ENCODE measurements at regions not wholly inside any gene's neighbourhood (a gene's known extent, or its start where the extent isn't known, plus 50 kb on each side); places are given as distances from the start of the nearest gene placed in this dataset.
A peak's percentile ranks its signal among the peaks of the same experiment; 100 is the strongest.

DNA sequence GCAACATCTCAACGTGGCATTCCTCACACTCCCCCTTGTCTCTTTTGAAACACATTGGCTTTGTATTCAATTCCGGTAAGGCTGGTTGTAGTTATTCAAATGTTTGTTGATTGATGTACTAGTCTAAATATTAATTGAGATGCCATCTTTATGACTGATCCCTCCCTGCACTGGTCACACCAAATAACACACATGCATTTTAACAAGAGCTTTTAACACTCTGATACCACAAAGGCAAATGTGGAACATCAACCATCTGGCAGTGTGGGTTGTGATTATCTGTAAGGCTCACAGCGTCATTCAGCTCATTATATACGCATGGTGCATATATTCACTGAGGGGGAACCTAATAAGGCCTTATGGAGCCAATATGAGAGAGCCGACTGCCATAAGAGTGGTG, 305.0 kb downstream of the TENT4A start:
- DNase-seq, result no peak

GRCh38 chr5:7018601-7019000, 305.4 kb downstream of the TENT4A start:
- DNase-seq, result no peak

DNA sequence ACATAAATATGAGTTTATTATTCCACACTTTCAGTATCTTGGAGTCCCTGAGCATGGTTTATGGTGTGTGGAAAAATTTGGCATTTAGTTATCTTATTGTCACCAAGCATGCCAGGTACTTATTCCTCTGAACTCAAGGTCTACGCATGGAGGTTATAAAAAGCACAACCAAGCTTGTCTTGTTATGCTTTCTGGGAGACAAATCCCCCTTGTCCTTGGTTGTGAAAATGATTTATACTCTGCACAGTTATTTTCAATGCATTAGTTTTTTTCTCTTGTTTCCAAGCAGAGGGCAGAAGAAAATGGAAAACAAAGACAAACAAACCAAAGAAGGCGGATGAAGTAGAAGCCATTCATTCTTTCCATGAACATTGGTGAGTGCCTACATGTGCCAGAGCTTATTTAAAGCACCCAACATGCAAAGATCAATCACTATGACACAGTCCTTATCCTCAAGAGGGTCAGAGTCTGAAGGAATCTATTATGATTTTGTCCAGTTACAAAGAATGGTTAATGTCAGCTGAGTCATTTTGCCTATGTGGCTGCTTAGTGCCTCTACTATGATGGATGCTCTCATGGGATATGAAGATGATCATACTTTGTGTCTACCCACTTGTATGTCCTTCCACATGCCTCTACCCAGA, 323.1 kb downstream of the TENT4A start:
- no peak for DNase-seq

- no peak for DNase-seq
Observed at GRCh38 chr5:7039074-7039473, 325.8 kb downstream of the TENT4A start.

GRCh38 chr5:7040111-7040510, 326.9 kb downstream of the TENT4A start:
- no peak for DNase-seq

DNA sequence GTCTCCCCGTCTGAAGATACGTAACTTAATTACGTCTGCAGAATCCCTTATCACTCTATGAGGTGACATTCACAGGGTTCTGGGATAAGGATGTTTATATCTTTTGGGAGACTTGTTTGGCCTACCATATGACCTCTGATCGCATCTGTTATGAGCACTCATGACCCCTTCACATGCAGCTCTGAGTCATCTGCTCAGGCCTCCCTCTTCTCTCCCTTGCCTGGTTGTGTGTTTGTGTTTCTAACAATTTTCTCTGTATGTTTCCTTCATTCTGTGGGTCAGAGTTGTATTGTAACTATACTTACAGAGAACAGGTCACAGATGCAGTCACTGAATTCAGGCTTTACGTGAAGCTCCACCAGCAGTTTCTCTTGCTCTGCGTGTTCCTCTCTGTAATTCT, 330.6 kb downstream of the TENT4A start:
- no peak for DNase-seq

- no peak for DNase-seq
Observed at GRCh38 chr5:7047511-7048261, 334.5 kb downstream of the TENT4A start.

DNA sequence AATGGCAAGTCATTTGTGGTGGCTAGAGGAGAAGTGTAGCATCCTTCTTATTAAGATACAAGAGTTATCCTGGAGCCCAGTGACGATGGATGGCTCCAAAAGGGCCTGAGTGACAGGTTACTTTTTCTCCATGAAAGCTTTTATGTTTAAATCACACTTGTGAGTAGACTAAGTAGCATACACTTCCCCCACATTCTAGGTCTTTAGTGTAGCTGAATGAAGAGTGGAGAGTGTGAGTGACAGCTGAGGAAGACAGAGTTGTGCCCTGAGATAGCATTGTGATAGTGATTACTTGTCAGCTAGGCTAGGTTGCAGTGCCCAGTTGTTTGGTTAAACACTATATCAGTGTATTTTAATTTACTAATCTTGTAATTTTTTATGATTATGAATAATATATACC, 337.8 kb downstream of the TENT4A start:
- no peak for DNase-seq

GRCh38 chr5:7053125-7053524, 339.9 kb downstream of the TENT4A start:
- no peak for DNase-seq

- no peak for DNase-seq
Observed at GRCh38 chr5:7053528-7054209, 340.4 kb downstream of the TENT4A start.

- DNase-seq, result no peak
Observed at GRCh38 chr5:7066471-7067235, 329.3 kb upstream of the ADCY2 start.

GRCh38 chr5:7068156-7068555, 327.8 kb upstream of the ADCY2 start:
- DNase-seq, result no peak

GRCh38 chr5:7068899-7069298, 327.0 kb upstream of the ADCY2 start:
- DNase-seq, result no peak

DNA sequence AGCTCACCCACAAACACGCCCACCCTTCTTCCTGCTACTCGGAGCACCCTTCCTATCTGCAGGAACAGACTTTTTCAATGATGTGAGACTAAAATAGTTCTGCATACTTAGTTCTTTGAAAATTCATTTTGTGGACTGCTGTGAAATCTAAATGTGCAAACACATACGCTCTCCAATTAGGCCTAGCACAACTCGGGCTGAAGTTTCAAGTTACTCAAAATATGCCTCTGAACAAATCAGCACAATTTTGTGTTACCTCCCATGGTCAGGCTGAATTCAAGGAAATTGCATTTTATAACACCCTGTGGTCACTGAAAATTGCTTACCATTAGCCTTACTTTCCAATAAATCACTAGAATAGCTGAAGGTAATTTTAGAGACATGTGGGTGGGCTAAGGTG, 323.8 kb upstream of the ADCY2 start:
- DNase-seq, result no peak

DNA sequence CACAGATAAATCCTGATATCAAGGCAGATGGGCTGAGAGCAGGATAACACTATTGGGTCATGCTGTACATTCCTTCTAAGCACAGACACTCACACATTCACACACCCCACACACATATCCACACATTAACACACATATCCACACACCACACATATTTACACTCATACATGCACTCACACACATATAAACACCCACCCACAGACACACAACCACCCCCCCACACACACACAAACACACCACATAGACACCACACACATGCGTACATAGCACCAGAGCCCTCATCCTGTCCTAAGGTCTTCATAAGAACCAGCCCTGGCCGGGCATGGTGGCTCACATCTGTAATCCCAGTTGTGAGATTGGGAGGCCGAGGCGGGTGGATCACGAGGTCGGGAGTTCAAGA, 322.3 kb upstream of the ADCY2 start:
- no peak for DNase-seq

DNA sequence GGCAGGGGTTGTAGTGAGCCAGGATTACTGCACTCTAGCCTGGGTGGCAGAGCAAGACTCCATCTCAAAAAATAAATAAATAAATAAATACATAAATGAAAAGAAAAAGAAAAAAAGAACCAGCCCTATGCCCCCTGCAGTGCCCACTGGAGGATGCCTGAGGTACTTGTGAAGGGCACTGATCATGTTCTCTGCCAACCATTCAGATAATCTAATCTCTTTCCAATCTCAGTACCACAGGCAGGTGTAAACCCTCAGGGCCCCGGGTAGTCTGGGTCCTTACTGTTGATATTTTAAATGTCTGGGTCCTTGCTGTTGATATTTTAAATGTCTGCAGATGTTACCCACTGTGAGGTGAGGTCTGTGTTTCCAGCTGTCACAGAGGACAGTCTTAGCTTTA, 321.8 kb upstream of the ADCY2 start:
- no peak for DNase-seq

DNA sequence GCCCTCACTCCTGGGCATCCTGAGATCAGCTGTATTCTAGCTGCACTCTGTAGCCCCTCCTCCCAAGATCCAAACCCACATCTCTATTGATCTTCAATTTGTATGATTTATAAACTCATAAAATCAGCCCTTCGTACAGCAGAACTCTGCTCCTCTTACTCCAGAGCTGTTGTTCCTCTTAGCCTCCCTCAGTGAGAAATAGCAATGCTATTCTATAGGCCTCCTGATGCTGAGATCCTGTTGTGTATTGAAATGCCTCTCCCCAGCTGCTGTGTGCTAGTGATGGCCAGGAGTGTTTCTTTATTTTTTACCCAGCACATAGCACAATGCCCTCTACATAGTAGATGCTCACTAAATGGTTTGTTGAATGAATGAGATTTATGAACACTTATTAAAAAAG, 320.5 kb upstream of the ADCY2 start:
- no peak for DNase-seq

GRCh38 chr5:7078101-7078500, 317.8 kb upstream of the ADCY2 start:
- no peak for DNase-seq

DNA sequence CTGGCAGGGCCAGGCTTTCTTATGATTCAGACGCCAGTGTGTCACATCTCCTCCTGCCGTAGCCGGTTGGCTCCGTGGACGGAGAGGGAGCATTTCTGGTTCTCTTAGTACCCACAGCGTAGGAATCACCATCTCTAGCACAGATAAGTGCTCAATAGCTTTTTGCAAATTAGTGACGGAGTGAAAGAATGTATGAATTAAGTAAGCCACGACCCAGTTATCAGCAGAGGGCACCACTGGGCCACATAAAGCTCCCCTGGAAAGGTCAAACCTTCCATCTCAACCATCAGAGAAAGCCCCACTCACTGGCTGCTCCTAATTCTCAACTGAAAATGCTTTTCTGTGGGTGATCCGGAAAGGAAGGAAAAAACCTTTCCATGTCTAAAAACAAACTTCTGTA, 317.0 kb upstream of the ADCY2 start:
- DNase-seq, result peak; percentile 16

DNA sequence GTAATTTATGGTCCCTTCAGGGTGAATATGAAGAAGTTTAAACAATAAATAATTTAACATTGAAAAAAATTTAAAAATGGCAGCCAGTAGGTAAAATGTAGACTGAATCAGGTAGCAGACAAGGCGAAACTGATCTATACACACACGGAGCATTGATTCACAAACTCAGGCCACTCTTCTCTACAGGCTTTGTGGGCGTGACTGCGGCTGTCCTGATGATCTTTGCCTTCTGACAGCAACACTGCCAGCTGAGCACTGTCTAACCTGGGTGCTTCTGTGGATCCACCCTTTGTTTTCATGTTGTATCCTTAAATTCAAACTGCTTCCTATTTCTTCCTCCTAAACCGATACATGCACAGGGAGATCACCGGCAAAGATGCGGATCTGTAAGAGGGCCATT, 315.4 kb upstream of the ADCY2 start:
- no peak for DNase-seq

DNA sequence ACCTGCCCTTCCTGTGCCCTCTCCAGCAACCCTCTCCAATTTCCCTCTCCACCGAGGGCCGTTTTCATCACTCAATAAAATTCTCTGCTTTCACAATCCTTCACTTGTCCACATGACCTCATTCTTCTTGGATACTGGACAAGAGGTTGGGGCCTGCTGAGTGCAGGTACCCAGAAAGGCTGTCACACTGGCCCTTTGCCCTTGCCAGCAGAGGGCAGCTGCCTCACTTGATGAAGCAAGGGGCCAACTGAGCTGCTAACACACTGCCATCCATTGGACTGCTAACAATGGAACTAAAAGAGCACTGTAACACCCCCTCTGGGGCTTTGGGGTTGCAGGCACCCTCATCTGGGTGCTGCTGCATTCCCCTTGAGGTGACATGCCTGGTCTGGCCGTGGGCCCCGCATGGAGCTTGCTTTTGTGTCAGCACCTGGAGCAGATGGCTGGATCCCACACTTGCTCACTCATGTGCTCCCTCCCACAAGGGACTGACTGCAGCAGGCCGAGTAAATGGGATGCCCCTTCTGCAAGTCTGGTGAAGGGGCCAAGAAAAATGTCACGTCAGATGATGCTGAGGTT, 308.1 kb upstream of the ADCY2 start:
- DNase-seq, result no peak

- no peak for DNase-seq
Observed at GRCh38 chr5:7088849-7089248, 307.1 kb upstream of the ADCY2 start.

DNA sequence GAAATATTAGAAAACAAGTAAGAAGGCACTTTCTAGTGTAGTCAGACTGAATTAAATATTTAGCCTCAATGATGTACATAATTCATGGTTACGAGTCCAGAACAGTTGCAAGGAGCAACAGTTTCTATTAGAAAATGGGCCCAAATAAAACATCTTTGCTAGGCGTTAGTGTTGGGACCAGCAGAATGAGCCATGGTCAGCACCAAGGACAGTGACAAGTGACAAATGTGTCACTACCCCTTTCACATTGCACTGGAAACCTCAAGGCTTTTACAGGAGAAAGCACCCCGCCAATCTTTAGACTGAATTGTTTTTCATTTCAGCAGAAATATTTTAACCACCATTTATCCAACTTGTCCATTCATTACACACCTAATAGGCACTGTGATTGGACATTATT, 301.3 kb upstream of the ADCY2 start:
- peak; percentile 18 for DNase-seq
